ENCODE measurements at regions not wholly inside any gene's neighbourhood (a gene's known extent, or its start where the extent isn't known, plus 50 kb on each side); places are given as distances from the start of the nearest gene placed in this dataset.
"Not testable (repeated sequence)": the region's sequence is repeated elsewhere in the genome, so short reads cannot be mapped to it uniquely, and the experiment has no call there.

DNA sequence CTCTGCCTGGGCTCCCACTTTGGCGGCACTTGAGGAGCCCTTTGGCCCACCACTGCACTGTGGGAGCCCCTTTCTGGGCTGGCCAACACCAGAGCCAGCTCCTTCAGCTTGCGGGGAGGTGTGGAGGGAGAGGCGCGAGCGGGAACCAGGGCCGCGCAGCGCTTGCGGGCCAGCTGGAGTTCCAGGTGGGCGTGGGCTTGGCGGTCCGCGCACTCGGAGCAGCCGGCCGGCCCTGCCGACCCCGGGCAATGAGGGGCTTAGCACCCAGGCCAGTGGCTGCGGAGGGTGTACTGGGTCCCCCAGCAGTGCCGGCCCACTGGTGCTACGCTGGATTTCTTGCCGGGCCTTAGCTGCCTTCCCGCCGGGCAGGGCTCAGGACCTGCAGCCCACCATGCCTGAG is 178.2 kb upstream of the MYO3A start:
- TF ChIP-seq, protein P1, sequence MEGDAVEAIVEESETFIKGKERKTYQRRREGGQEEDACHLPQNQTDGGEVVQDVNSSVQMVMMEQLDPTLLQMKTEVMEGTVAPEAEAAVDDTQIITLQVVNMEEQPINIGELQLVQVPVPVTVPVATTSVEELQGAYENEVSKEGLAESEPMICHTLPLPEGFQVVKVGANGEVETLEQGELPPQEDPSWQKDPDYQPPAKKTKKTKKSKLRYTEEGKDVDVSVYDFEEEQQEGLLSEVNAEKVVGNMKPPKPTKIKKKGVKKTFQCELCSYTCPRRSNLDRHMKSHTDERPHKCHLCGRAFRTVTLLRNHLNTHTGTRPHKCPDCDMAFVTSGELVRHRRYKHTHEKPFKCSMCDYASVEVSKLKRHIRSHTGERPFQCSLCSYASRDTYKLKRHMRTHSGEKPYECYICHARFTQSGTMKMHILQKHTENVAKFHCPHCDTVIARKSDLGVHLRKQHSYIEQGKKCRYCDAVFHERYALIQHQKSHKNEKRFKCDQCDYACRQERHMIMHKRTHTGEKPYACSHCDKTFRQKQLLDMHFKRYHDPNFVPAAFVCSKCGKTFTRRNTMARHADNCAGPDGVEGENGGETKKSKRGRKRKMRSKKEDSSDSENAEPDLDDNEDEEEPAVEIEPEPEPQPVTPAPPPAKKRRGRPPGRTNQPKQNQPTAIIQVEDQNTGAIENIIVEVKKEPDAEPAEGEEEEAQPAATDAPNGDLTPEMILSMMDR (conservative IDR thresholded peaks at IDR 0.05; ENCODE audit: low read depth, low read length), result not testable (repeated sequence)
- TF ChIP-seq EZH2 (IDR thresholded peaks at IDR 0.05; ENCODE audit: low read length, unreplicated experiment); EZH2phosphoT487 (IDR thresholded peaks at IDR 0.05; ENCODE audit: borderline replicate concordance, low read length): not testable (repeated sequence)

All from PC-3 (cell line).